GM23338 (cell line): ENCODE measurements at regions not wholly inside any gene's neighbourhood (a gene's known extent, or its start where the extent isn't known, plus 50 kb on each side); places are given as distances from the start of the nearest gene placed in this dataset.

Source experiments
- ATAC-seq: fragments of 200-7000 bp; cut with Tn5 transposase; 3 replicates; pipeline ENCODE4 v1.9.1; 2020
- DNase-seq: peaks from one replicate; pipeline ENCODE4 v3.0.0-alpha.2; 2015; ENCODE audit warnings: low spot score
- H2AFZ ChIP-seq: fragments of 200-600 bp; sonication (generic); 2 replicates; pipeline ENCODE4 v1.8.0; 2016; ENCODE audit warnings: antibody characterized with exemption, mild to moderate bottlenecking, moderate library complexity
- H3F3A ChIP-seq: fragments of 200-600 bp; sonication (generic); replicated peaks from 2 replicates; pipeline ENCODE4 v1.8.0; 2017; ENCODE audit warnings: antibody characterized with exemption, mixed run types, low read depth
- H3K27ac ChIP-seq: fragments of 200-600 bp; sonication (generic); 2 replicates; pipeline ENCODE4 v1.6.1; 2016; ENCODE audit warnings: low read depth
- H3K27me3 ChIP-seq: fragments of 200-600 bp; sonication (generic); 2 replicates; pipeline ENCODE4 v1.8.0; 2016; ENCODE audit warnings: mild to moderate bottlenecking, mixed run types, moderate library complexity; ENCODE audit not compliant: insufficient read depth
- H3K36me3 ChIP-seq: fragments of 200-600 bp; sonication (generic); 2 replicates; pipeline ENCODE4 v1.8.0; 2016; ENCODE audit warnings: mild to moderate bottlenecking; ENCODE audit not compliant: insufficient read depth
- H3K4me1 ChIP-seq: fragments of 200-600 bp; sonication (generic); 2 replicates; pipeline ENCODE4 v1.8.0; 2016; ENCODE audit warnings: mild to moderate bottlenecking, moderate library complexity; ENCODE audit not compliant: insufficient read depth
- H3K4me2 ChIP-seq: fragments of 200-600 bp; sonication (generic); 2 replicates; pipeline ENCODE4 v1.7.1; 2017; ENCODE audit warnings: mixed run types
- H3K4me3 ChIP-seq: fragments of 200-600 bp; sonication (generic); 2 replicates; pipeline ENCODE4 v1.6.1; 2016; ENCODE audit warnings: mixed run types
- H3K79me2 ChIP-seq: fragments of 200-600 bp; sonication (generic); replicated peaks from 2 replicates; pipeline ENCODE4 v1.8.0; 2017; ENCODE audit warnings: mild to moderate bottlenecking; ENCODE audit not compliant: insufficient read depth
- H3K9me2 ChIP-seq: fragments of 200-600 bp; sonication (generic); 2 replicates; pipeline ENCODE4 v1.8.0; 2017; ENCODE audit not compliant: insufficient read depth
- H4K20me1 ChIP-seq: fragments of 200-600 bp; sonication (generic); replicated peaks from 2 replicates; pipeline ENCODE4 v1.8.0; 2017; ENCODE audit warnings: mild to moderate bottlenecking; ENCODE audit not compliant: insufficient read depth
- H3K27ac Mint-ChIP-seq: 2 replicates; pipeline ENCODE4 v1.8.0; 2020; ENCODE audit warnings: inconsistent platforms, mild to moderate bottlenecking, moderate library complexity, mixed read lengths
- H3K27me3 Mint-ChIP-seq: 3 replicates; pipeline ENCODE4 v1.8.0; 2022; ENCODE audit warnings: low read depth, mild to moderate bottlenecking, moderate library complexity, mixed read lengths, inconsistent platforms; ENCODE audit not compliant: insufficient read depth, poor library complexity
- H3K36me3 Mint-ChIP-seq: 3 replicates; pipeline ENCODE4 v1.8.0; 2021; ENCODE audit warnings: low read depth, mild to moderate bottlenecking, inconsistent platforms, moderate library complexity, mixed read lengths
- H3K4me1 Mint-ChIP-seq: 3 replicates; pipeline ENCODE4 v1.8.0; 2020; ENCODE audit warnings: mild to moderate bottlenecking, inconsistent platforms, mixed read lengths
- H3K4me3 Mint-ChIP-seq: 3 replicates; pipeline ENCODE4 v1.8.0; 2021; ENCODE audit warnings: moderate library complexity, mild to moderate bottlenecking, inconsistent platforms, mixed read lengths
- H3K9me3 Mint-ChIP-seq: 3 replicates; pipeline ENCODE4 v1.8.0; 2020; ENCODE audit warnings: moderate library complexity, mild to moderate bottlenecking, inconsistent platforms, mixed read lengths
- CREB1 ChIP-seq: fragments of 250-450 bp; sonication (Bioruptor Pico); IDR thresholded peaks from 2 replicates; pipeline ENCODE4 v1.5.0; 2020; ENCODE audit warnings: low read depth, mild to moderate bottlenecking, moderate library complexity
- ETS1 ChIP-seq: IDR thresholded peaks from 2 replicates; pipeline ENCODE4 v1.6.1; 2016; ENCODE audit warnings: antibody characterized with exemption
- EZH2 ChIP-seq: fragments of 200-600 bp; sonication (generic); IDR thresholded peaks from one replicate; pipeline ENCODE4 v1.8.0; 2017; ENCODE audit warnings: antibody characterized with exemption, mild to moderate bottlenecking, low read depth; ENCODE audit not compliant: unreplicated experiment
- EZH2phosphoT487 ChIP-seq: fragments of 200-600 bp; sonication (generic); IDR thresholded peaks from one replicate; pipeline ENCODE4 v1.8.1; 2018; ENCODE audit warnings: antibody characterized with exemption; ENCODE audit not compliant: unreplicated experiment
- JUNB ChIP-seq: IDR thresholded peaks from one replicate; pipeline ENCODE4 v1.6.1; 2016; ENCODE audit warnings: antibody characterized with exemption; ENCODE audit not compliant: unreplicated experiment
- NANOG ChIP-seq: IDR thresholded peaks from 2 replicates; pipeline ENCODE4 v1.6.1; 2016; ENCODE audit warnings: antibody characterized with exemption, borderline replicate concordance
- POLR2AphosphoS5 ChIP-seq: IDR thresholded peaks from 2 replicates; pipeline ENCODE4 v1.6.1; 2016; ENCODE audit warnings: antibody characterized with exemption, low read depth
- REST ChIP-seq: IDR thresholded peaks from one replicate; pipeline ENCODE4 v1.6.1; 2018; ENCODE audit warnings: antibody characterized with exemption; ENCODE audit not compliant: unreplicated experiment
- STAT1 ChIP-seq: IDR thresholded peaks from one replicate; pipeline ENCODE4 v1.6.1; 2016; ENCODE audit warnings: antibody characterized with exemption; ENCODE audit not compliant: unreplicated experiment
- ZNF114 ChIP-seq: fragments of 250-450 bp; sonication (Bioruptor Pico); IDR thresholded peaks from 2 replicates; pipeline ENCODE4 v1.5.0; 2020; ENCODE audit warnings: mild to moderate bottlenecking, moderate library complexity
- ZNF331 ChIP-seq: fragments of 250-450 bp; sonication (Bioruptor Pico); IDR thresholded peaks from 2 replicates; pipeline ENCODE4 v1.5.0; 2020; ENCODE audit warnings: low read depth, mild to moderate bottlenecking, moderate library complexity
- ZNF462 ChIP-seq: fragments of 250-450 bp; sonication (Bioruptor Pico); IDR thresholded peaks from 2 replicates; pipeline ENCODE4 v1.5.0; 2020; ENCODE audit warnings: mild to moderate bottlenecking, moderate library complexity
- TF ChIP-seq, protein P1 (sequence below), 2 experiments: fragments of 200-600 bp in 1 of 2; sonication (generic) in 1 of 2; conservative IDR thresholded peaks; 2 replicates each; pipeline versions ENCODE4 v1.5.1 to v1.6.1; 2016 to 2017; ENCODE audit warnings: antibody characterized with exemption in 2 of 2, low read depth in 2 of 2, mild to moderate bottlenecking in 2 of 2, moderate library complexity in 1 of 2

DNA sequence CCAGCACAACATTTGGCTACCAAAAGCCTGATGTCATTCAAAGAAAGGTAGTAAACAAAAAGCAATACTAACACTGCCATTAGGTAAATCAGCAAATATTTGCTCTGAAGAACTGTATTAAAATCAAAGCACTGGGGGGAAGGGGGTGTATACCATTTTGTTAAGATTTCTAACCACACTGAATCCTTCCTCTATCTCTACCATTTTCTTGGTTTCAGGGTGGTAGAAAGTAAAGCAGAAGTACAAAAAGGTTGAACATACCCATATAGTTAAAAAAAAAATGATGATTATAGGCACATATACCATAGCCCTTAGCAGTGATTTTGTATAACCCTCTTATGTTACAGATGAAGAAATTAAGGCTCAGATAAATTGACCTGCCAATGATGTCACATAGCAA lies 437.6 kb downstream of the ZEB2 start:
- H3K4me3 ChIP-seq = no peak overlapping the region
- no peak for ATAC-seq
- Mint-ChIP-seq H3K4me1 (no peaks in the 10 kb centered on the region; the same call in 2 of the 3 replicates), H3K36me3 (no peaks in the 10 kb centered on the region), H3K27ac (no peak overlapping the region), H3K9me3 (no peaks in the 10 kb centered on the region), H3K27me3 (no peaks in the 10 kb centered on the region), H3K4me3 (no peak overlapping the region)
- no peak for TF ChIP-seq ZNF331 (CRISPR knock-in tag)
- TF ChIP-seq REST = no peak
- TF ChIP-seq POLR2AphosphoS5 = no peak
- TF ChIP-seq ZNF114 = no peak
- no peak for TF ChIP-seq EZH2
- TF ChIP-seq, protein P1, sequence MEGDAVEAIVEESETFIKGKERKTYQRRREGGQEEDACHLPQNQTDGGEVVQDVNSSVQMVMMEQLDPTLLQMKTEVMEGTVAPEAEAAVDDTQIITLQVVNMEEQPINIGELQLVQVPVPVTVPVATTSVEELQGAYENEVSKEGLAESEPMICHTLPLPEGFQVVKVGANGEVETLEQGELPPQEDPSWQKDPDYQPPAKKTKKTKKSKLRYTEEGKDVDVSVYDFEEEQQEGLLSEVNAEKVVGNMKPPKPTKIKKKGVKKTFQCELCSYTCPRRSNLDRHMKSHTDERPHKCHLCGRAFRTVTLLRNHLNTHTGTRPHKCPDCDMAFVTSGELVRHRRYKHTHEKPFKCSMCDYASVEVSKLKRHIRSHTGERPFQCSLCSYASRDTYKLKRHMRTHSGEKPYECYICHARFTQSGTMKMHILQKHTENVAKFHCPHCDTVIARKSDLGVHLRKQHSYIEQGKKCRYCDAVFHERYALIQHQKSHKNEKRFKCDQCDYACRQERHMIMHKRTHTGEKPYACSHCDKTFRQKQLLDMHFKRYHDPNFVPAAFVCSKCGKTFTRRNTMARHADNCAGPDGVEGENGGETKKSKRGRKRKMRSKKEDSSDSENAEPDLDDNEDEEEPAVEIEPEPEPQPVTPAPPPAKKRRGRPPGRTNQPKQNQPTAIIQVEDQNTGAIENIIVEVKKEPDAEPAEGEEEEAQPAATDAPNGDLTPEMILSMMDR (conservative IDR thresholded peaks at IDR 0.05; ENCODE audit: low read depth in 2 of 2) = no peak
- no peak for TF ChIP-seq STAT1
- no peak for TF ChIP-seq ZNF462 (CRISPR knock-in tag)
- TF ChIP-seq CREB1 = no peak
- TF ChIP-seq JUNB = no peak
- TF ChIP-seq ETS1 = no peak
- no peak for TF ChIP-seq NANOG
- no peak for TF ChIP-seq EZH2phosphoT487
- no peaks in the 10 kb centered on the region for H3K27me3 ChIP-seq
- DNase-seq = no peak
- H3K27ac ChIP-seq = no peak overlapping the region
- no peaks in the 10 kb centered on the region for H4K20me1 ChIP-seq
- H3K4me2 ChIP-seq = no peak overlapping the region
- H3F3A ChIP-seq = no peaks in the 10 kb centered on the region
- no peak overlapping the region for H2AFZ ChIP-seq
- no peaks in the 10 kb centered on the region for H3K9me2 ChIP-seq
- no peaks in the 10 kb centered on the region for H3K36me3 ChIP-seq
- no peaks in the 10 kb centered on the region for H3K4me1 ChIP-seq
- H3K79me2 ChIP-seq = no peaks in the 10 kb centered on the region
